ENCODE measurements at regions not wholly inside any gene's neighbourhood (a gene's known extent, or its start where the extent isn't known, plus 50 kb on each side); places are given as distances from the start of the nearest gene placed in this dataset.

GRCh38 chr5:74403771-74404170 is 236.8 kb downstream of the ENC1 start:
- TF ChIP-seq CTCF (IDR thresholded peaks at IDR 0.05) (no peak), POLR2A (IDR thresholded peaks at IDR 0.05) (no peak)
